Ishikawa (cell line): ENCODE measurements at regions not wholly inside any gene's neighbourhood (a gene's known extent, or its start where the extent isn't known, plus 50 kb on each side); places are given as distances from the start of the nearest gene placed in this dataset.

Experiments
- CEBPB ChIP-seq: IDR thresholded peaks from 2 replicates; pipeline ENCODE4 v1.6.1; 2012
- CREB1 ChIP-seq: IDR thresholded peaks from 2 replicates; pipeline ENCODE4 v1.6.1; 2012; ENCODE audit warnings: low read depth
- EGR1 ChIP-seq: IDR thresholded peaks from 2 replicates; pipeline ENCODE4 v1.6.1; 2012
- EP300 ChIP-seq: IDR thresholded peaks from 2 replicates; pipeline ENCODE4 v1.6.1; 2012; ENCODE audit warnings: borderline replicate concordance
- FOXM1 ChIP-seq: IDR thresholded peaks from 2 replicates; pipeline ENCODE4 v1.6.1; 2012; ENCODE audit warnings: low read depth, borderline replicate concordance
- NFIC ChIP-seq: IDR thresholded peaks from 2 replicates; pipeline ENCODE4 v1.6.1; 2012
- RAD21 ChIP-seq: IDR thresholded peaks from 2 replicates; pipeline ENCODE4 v1.6.1; 2012; ENCODE audit warnings: low read depth
- TAF1 ChIP-seq: IDR thresholded peaks from 2 replicates; pipeline ENCODE4 v1.6.1; 2012; ENCODE audit warnings: low read depth, mild to moderate bottlenecking
- TCF12 ChIP-seq: IDR thresholded peaks from 2 replicates; pipeline ENCODE4 v1.6.1; 2012; ENCODE audit warnings: low read depth
- TEAD4 ChIP-seq: IDR thresholded peaks from 2 replicates; pipeline ENCODE4 v1.6.1; 2012
- YY1 ChIP-seq: IDR thresholded peaks from 2 replicates; pipeline ENCODE4 v1.6.1; 2012; ENCODE audit warnings: low read depth
- ZBTB7A ChIP-seq: IDR thresholded peaks from 2 replicates; pipeline ENCODE4 v1.6.1; 2012; ENCODE audit warnings: low read depth
- TF ChIP-seq, protein P1 (sequence below): IDR thresholded peaks from 2 replicates; pipeline ENCODE4 v1.6.1; 2012
- TF ChIP-seq, protein P2 (sequence below): IDR thresholded peaks from 2 replicates; pipeline ENCODE4 v1.6.1; 2012; ENCODE audit warnings: low read depth, mild to moderate bottlenecking
- TF ChIP-seq, protein P3 (sequence below): IDR thresholded peaks from 2 replicates; pipeline ENCODE4 v1.6.1; 2012

DNA sequence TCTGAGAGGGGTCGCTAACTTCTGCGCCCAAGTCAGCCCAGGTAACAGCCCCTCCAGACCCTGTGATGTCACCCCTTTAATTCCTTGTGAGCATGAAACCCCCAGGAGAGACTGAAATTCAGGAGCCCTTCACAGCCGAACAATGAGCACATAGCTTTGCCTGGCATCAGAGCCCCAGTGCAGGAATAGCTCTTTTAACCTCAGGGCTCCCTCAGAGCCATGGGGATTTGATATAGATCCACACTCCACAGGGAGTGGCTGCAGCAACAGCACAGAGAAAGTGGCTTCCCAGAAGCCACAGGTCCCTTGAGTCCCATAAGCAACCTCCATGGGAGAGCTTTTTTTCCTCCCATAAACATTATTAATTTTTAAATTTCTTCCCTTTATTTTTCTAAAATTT, 150.0 kb upstream of the MARCKS start:
- TF ChIP-seq, protein P1, sequence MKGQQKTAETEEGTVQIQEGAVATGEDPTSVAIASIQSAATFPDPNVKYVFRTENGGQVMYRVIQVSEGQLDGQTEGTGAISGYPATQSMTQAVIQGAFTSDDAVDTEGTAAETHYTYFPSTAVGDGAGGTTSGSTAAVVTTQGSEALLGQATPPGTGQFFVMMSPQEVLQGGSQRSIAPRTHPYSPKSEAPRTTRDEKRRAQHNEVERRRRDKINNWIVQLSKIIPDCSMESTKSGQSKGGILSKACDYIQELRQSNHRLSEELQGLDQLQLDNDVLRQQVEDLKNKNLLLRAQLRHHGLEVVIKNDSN, result no peak
- TF ChIP-seq RAD21 (no peak), TAF1 (no peak), NFIC (no peak), TEAD4 (no peak), YY1 (no peak), EP300 (no peak), FOXM1 (no peak), ZBTB7A (no peak), CEBPB (no peak), CREB1 (no peak)
- TF ChIP-seq, protein P2, sequence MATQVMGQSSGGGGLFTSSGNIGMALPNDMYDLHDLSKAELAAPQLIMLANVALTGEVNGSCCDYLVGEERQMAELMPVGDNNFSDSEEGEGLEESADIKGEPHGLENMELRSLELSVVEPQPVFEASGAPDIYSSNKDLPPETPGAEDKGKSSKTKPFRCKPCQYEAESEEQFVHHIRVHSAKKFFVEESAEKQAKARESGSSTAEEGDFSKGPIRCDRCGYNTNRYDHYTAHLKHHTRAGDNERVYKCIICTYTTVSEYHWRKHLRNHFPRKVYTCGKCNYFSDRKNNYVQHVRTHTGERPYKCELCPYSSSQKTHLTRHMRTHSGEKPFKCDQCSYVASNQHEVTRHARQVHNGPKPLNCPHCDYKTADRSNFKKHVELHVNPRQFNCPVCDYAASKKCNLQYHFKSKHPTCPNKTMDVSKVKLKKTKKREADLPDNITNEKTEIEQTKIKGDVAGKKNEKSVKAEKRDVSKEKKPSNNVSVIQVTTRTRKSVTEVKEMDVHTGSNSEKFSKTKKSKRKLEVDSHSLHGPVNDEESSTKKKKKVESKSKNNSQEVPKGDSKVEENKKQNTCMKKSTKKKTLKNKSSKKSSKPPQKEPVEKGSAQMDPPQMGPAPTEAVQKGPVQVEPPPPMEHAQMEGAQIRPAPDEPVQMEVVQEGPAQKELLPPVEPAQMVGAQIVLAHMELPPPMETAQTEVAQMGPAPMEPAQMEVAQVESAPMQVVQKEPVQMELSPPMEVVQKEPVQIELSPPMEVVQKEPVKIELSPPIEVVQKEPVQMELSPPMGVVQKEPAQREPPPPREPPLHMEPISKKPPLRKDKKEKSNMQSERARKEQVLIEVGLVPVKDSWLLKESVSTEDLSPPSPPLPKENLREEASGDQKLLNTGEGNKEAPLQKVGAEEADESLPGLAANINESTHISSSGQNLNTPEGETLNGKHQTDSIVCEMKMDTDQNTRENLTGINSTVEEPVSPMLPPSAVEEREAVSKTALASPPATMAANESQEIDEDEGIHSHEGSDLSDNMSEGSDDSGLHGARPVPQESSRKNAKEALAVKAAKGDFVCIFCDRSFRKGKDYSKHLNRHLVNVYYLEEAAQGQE, result no peak
- TF ChIP-seq, protein P3, sequence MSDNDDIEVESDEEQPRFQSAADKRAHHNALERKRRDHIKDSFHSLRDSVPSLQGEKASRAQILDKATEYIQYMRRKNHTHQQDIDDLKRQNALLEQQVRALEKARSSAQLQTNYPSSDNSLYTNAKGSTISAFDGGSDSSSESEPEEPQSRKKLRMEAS, result no peak

DNA sequence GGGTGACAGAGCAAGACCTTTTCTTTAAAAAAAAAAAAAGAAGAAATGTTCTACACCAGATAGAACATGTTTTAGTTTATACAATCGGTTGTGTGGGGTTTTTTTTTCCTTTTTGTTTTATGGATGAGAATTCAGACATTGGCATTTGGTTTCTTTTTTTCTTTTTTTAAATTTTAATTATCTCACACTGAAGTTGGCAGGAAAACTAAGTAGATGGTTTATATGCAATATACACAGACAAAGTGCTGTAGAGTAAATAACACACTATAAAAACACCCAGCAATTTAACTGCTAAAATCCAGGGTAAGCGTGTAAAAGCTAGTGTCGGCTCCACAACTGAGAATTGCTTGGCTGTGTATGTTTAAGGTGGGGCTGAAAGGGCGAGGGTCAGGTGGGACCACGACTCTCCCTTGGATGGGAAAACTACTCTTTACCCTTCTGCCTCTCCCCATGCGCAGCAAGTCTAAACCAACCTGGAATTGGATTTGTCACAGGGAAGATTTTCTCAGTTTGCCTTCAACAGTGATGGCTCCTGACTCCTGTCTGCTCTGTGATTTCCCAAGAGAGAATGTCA, 147.1 kb upstream of the MARCKS start:
- TF ChIP-seq TCF12 (no peak), EGR1 (no peak), YY1 (no peak), CEBPB (no peak), FOXM1 (no peak), CREB1 (no peak), TEAD4 (no peak), NFIC (no peak), RAD21 (no peak), TAF1 (no peak), EP300 (no peak), ZBTB7A (no peak)
- TF ChIP-seq, protein P3, result no peak
- TF ChIP-seq, protein P1, result no peak
- TF ChIP-seq, protein P2, result no peak

DNA sequence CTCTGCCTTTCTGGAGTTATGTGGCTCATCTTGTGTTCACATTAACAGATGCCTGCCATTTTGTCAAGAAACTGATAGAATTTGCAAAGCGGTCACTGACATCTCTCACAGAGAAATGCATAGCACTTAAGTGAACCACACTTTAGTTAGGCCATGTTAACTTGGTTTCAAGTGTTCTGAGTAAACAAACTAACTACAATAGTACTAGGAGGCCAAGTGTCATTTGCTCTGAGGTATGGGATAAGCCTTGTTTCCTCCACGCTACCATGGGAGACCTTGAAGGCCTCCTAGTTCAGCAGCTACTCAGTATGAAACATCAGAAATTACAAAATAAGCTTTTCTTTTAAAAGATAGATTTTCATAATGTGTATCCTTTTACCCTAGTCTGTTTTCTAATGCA, 143.5 kb upstream of the MARCKS start:
- TF ChIP-seq EGR1, result no peak
- TF ChIP-seq CEBPB, result no peak
- TF ChIP-seq YY1, result no peak
- TF ChIP-seq RAD21, result no peak
- no peak for TF ChIP-seq NFIC
- no peak for TF ChIP-seq TEAD4
- TF ChIP-seq TCF12, result no peak
- TF ChIP-seq FOXM1, result no peak
- TF ChIP-seq, protein P2, result no peak
- TF ChIP-seq, protein P1, result no peak
- no peak for TF ChIP-seq EP300
- TF ChIP-seq CREB1, result no peak
- TF ChIP-seq, protein P3, result no peak
- TF ChIP-seq ZBTB7A, result no peak
- no peak for TF ChIP-seq TAF1
